ENCODE measurements at regions not wholly inside any gene's neighbourhood (a gene's known extent, or its start where the extent isn't known, plus 50 kb on each side); places are given as distances from the start of the nearest gene placed in this dataset.
"Not testable (repeated sequence)": the region's sequence is repeated elsewhere in the genome, so short reads cannot be mapped to it uniquely, and the experiment has no call there.

DNA sequence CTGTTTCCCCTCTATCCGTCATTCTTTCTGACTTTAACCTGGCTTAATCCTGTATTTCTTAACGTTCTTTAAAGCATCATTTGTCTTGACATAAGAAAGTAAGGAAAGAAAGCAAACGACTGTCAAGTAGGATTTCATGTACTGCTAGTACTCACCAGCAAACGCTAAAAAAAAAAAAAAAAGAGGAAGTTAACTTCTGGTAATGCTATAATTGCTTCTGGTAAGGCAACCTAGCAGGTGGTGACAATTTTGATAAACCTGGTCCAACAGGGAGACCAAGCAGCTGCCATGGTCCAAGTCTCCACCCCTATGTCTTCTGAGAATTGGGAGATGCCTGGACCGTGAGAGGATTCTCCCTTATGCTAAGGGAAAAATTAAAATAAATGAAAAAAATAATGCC lies 306.6 kb downstream of the DAD1 start:
- intact Hi-C loops (cut with DNase I): no loop called here
- WGBS, 2 donors: 31% methylated on average over 5 of the region's 5 CpGs

DNA sequence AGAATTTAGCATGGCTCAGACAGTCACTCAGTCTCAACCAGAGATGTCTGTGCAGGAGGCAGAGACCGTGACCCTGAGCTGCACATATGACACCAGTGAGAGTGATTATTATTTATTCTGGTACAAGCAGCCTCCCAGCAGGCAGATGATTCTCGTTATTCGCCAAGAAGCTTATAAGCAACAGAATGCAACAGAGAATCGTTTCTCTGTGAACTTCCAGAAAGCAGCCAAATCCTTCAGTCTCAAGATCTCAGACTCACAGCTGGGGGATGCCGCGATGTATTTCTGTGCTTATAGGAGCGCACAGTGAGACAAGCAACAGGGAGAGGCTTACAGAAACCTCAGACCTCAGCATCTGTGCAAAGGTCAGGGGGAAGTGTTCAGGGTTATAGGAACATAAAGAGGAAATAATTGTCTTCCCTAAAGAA lies 307.6 kb downstream of the DAD1 start:
- WGBS, 2 donors: 44 to 49% methylated on average over 7 of the region's 7 CpGs
- H3K27ac ChIP-seq (ENCODE audit: low read depth in 1 of 2, low read length in 2 of 2); H3K27me3 ChIP-seq (ENCODE audit: control insufficient read depth in 1 of 2, insufficient read depth in 2 of 2, low read length in 1 of 2); ATAC-seq (ENCODE audit: low FRiP score); DNase-seq; H3K9me3 ChIP-seq (ENCODE audit: control insufficient read depth, low read length); H3K4me3 ChIP-seq (ENCODE audit: low read length in 2 of 2); H3K4me1 ChIP-seq (ENCODE audit: control insufficient read depth in 1 of 2, insufficient read depth in 2 of 2, low read length in 2 of 2); intact Hi-C loops (cut with DNase I); H3K36me3 ChIP-seq (ENCODE audit: control insufficient read depth in 1 of 2, insufficient read depth in 2 of 2, low read length in 1 of 2): not testable (repeated sequence)

More for the DNA sequence above, 306.6 kb downstream of the DAD1 start:
- no peak overlapping the region for H3K4me3 ChIP-seq (ENCODE audit: low read length in 2 of 2)
- no peaks in the 10 kb centered on the region for H3K9me3 ChIP-seq (ENCODE audit: control insufficient read depth, low read length)
- no peak overlapping the region for H3K27ac ChIP-seq (ENCODE audit: low read depth in 1 of 2, low read length in 2 of 2)
- H3K36me3 ChIP-seq (ENCODE audit: control insufficient read depth in 1 of 2, insufficient read depth in 2 of 2, low read length in 1 of 2): no peaks in the 10 kb centered on the region
- ATAC-seq (ENCODE audit: low FRiP score): no peak
- no peaks in the 10 kb centered on the region for H3K27me3 ChIP-seq (ENCODE audit: control insufficient read depth in 1 of 2, insufficient read depth in 2 of 2, low read length in 1 of 2)
- H3K4me1 ChIP-seq (ENCODE audit: control insufficient read depth in 1 of 2, insufficient read depth in 2 of 2, low read length in 2 of 2): no peaks in the 10 kb centered on the region
- DNase-seq: no peak

GRCh38 chr14:22280497-22281316 lies 308.3 kb downstream of the DAD1 start:
- WGBS, 2 donors: 69 to 79% methylated on average over 5 of the region's 5 CpGs
- Histone ChIP-seq H3K27me3 (ENCODE audit: control insufficient read depth in 1 of 2, insufficient read depth in 2 of 2, low read length in 1 of 2) (no peaks in the 10 kb centered on the region), H3K4me3 (ENCODE audit: low read length in 2 of 2) (no peak overlapping the region), H3K9me3 (ENCODE audit: control insufficient read depth, low read length) (no peaks in the 10 kb centered on the region), H3K27ac (ENCODE audit: low read depth in 1 of 2, low read length in 2 of 2) (no peak overlapping the region), H3K36me3 (ENCODE audit: control insufficient read depth in 1 of 2, insufficient read depth in 2 of 2, low read length in 1 of 2) (no peaks in the 10 kb centered on the region), H3K4me1 (ENCODE audit: control insufficient read depth in 1 of 2, insufficient read depth in 2 of 2, low read length in 2 of 2) (no peaks in the 10 kb centered on the region)
- DNase-seq (no peak), ATAC-seq (ENCODE audit: low FRiP score) (no peak)
- intact Hi-C loops (cut with DNase I): no loop called here

GRCh38 chr14:22276913-22277816 lies 311.9 kb downstream of the DAD1 start:
- Histone ChIP-seq H3K9me3 (ENCODE audit: control insufficient read depth, low read length) (no peaks in the 10 kb centered on the region), H3K4me3 (ENCODE audit: low read length in 2 of 2) (no peak overlapping the region), H3K27ac (ENCODE audit: low read depth in 1 of 2, low read length in 2 of 2) (no peak overlapping the region), H3K27me3 (ENCODE audit: control insufficient read depth in 1 of 2, insufficient read depth in 2 of 2, low read length in 1 of 2) (no peaks in the 10 kb centered on the region), H3K4me1 (ENCODE audit: control insufficient read depth in 1 of 2, insufficient read depth in 2 of 2, low read length in 2 of 2) (no peaks in the 10 kb centered on the region), H3K36me3 (ENCODE audit: control insufficient read depth in 1 of 2, insufficient read depth in 2 of 2, low read length in 1 of 2) (no peaks in the 10 kb centered on the region)
- ATAC-seq (ENCODE audit: low FRiP score): no peak
- no peak for DNase-seq
- intact Hi-C loops (cut with DNase I): no loop called here
- 24 to 27% methylated on average over 4 of the region's 4 CpGs for WGBS, 2 donors

DNA sequence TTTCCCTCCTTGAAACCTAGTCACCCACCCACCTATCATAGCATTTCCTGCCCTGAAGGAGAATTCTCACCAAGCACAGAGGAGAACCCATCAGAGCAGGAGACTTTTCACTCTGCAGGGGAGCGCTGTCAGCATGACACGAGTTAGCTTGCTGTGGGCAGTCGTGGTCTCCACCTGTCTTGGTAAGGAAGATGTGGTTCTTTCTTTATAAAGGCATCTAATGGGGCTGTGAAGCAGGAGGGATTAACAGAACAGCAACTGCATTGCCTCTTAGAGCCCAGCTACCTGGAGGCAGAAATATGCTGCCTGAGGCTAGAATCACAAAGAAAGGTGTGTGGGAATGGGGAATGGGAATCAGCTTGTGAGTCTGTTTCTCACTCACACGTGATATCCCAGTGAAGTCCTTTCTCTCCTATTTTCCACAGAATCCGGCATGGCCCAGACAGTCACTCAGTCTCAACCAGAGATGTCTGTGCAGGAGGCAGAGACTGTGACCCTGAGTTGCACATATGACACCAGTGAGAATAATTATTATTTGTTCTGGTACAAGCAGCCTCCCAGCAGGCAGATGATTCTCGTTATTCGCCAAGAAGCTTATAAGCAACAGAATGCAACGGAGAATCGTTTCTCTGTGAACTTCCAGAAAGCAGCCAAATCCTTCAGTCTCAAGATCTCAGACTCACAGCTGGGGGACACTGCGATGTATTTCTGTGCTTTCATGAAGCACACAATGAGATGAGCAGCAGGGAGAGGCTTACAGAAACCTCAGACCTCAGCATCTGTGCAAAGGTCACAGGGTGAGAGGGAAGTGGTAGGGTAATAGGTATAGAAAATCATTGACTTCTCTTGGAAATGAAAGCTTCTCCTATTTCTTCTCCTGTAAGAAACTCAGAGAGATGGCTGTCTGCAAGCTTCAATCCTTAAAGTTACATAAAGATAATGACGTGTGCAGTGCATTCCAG lies 316.9 kb downstream of the DAD1 start:
- no peak for ATAC-seq (ENCODE audit: low FRiP score)
- 67 to 72% methylated on average over 11 of the region's 11 CpGs for WGBS, 2 donors
- no peaks in the 10 kb centered on the region for H3K9me3 ChIP-seq (ENCODE audit: control insufficient read depth, low read length)
- no peaks in the 10 kb centered on the region for H3K27me3 ChIP-seq (ENCODE audit: control insufficient read depth in 1 of 2, insufficient read depth in 2 of 2, low read length in 1 of 2)
- no peaks in the 10 kb centered on the region for H3K4me1 ChIP-seq (ENCODE audit: control insufficient read depth in 1 of 2, insufficient read depth in 2 of 2, low read length in 2 of 2)
- H3K4me3 ChIP-seq (ENCODE audit: low read length in 2 of 2): no peak overlapping the region
- intact Hi-C loops (cut with DNase I): no loop called here
- H3K36me3 ChIP-seq (ENCODE audit: control insufficient read depth in 1 of 2, insufficient read depth in 2 of 2, low read length in 1 of 2): no peaks in the 10 kb centered on the region
- H3K27ac ChIP-seq (ENCODE audit: low read depth in 1 of 2, low read length in 2 of 2): no peak overlapping the region
- DNase-seq: no peak

GRCh38 chr14:22268875-22269274 lies 320.1 kb downstream of the DAD1 start:
- Histone ChIP-seq H3K4me3 (ENCODE audit: low read length in 2 of 2) (no peak overlapping the region), H3K4me1 (ENCODE audit: control insufficient read depth in 1 of 2, insufficient read depth in 2 of 2, low read length in 2 of 2) (peaks cover 3 to 4% of the 10 kb centered on the region in 2 donors), H3K27me3 (ENCODE audit: control insufficient read depth in 1 of 2, insufficient read depth in 2 of 2, low read length in 1 of 2) (no peaks in the 10 kb centered on the region), H3K27ac (ENCODE audit: low read depth in 1 of 2, low read length in 2 of 2) (no peak overlapping the region), H3K36me3 (ENCODE audit: control insufficient read depth in 1 of 2, insufficient read depth in 2 of 2, low read length in 1 of 2) (no peaks in the 10 kb centered on the region), H3K9me3 (ENCODE audit: control insufficient read depth, low read length) (no peaks in the 10 kb centered on the region)
- ATAC-seq (ENCODE audit: low FRiP score) (no peak), DNase-seq (no peak)
- 49 to 78% methylated on average over 2 of the region's 2 CpGs for WGBS, 2 donors
- intact Hi-C loops (cut with DNase I): no loop called here

DNA sequence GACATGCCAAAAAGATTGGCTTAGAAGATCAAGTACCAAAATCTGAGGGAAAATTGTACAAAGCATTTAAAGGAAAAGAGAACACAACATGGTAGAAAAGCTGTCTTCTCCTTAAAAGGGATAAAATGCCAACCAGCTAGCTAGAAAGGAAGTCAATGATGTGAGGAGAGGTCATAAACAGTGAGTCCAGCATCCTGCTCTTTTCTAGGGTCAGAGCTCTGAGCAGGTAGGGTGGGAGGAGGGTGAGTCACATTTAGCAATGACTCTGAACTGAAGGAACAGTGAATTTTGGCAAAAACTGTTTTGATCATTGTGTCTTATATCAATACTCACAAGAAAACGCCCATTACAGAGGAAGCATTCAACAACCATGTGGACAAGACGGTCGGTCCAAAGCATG lies 322.3 kb downstream of the DAD1 start:
- H3K4me1 ChIP-seq (ENCODE audit: control insufficient read depth in 1 of 2, insufficient read depth in 2 of 2, low read length in 2 of 2): peaks cover 3 to 4% of the 10 kb centered on the region in 2 donors
- ATAC-seq (ENCODE audit: low FRiP score) (no peak), DNase-seq (no peak)
- no peaks in the 10 kb centered on the region for H3K9me3 ChIP-seq (ENCODE audit: control insufficient read depth, low read length)
- no peaks in the 10 kb centered on the region for H3K27me3 ChIP-seq (ENCODE audit: control insufficient read depth in 1 of 2, insufficient read depth in 2 of 2, low read length in 1 of 2)
- 80 to 93% methylated on average over 3 of the region's 3 CpGs for WGBS, 2 donors
- no peak overlapping the region for H3K4me3 ChIP-seq (ENCODE audit: low read length in 2 of 2)
- peak overlapping the region in 1 of 2 donors; percentile 68 for H3K27ac ChIP-seq (ENCODE audit: low read depth in 1 of 2, low read length in 2 of 2)
- H3K36me3 ChIP-seq (ENCODE audit: control insufficient read depth in 1 of 2, insufficient read depth in 2 of 2, low read length in 1 of 2): no peaks in the 10 kb centered on the region
- intact Hi-C loops (cut with DNase I): no loop called here

- peak overlapping the region; percentile 10 to 68 for H3K27ac ChIP-seq (ENCODE audit: low read depth in 1 of 2, low read length in 2 of 2)
- H3K36me3 ChIP-seq (ENCODE audit: control insufficient read depth in 1 of 2, insufficient read depth in 2 of 2, low read length in 1 of 2): no peaks in the 10 kb centered on the region
- no peaks in the 10 kb centered on the region for H3K9me3 ChIP-seq (ENCODE audit: control insufficient read depth, low read length)
- ATAC-seq (ENCODE audit: low FRiP score) (no peak), DNase-seq (no peak)
- peaks cover 3 to 4% of the 10 kb centered on the region in 2 donors for H3K4me1 ChIP-seq (ENCODE audit: control insufficient read depth in 1 of 2, insufficient read depth in 2 of 2, low read length in 2 of 2)
- H3K27me3 ChIP-seq (ENCODE audit: control insufficient read depth in 1 of 2, insufficient read depth in 2 of 2, low read length in 1 of 2): no peaks in the 10 kb centered on the region
- H3K4me3 ChIP-seq (ENCODE audit: low read length in 2 of 2): no peak overlapping the region
- WGBS, 2 donors: 60 to 68% methylated on average over 2 of the region's 2 CpGs
- intact Hi-C loops (cut with DNase I): no loop called here
Observed at GRCh38 chr14:22266142-22266442, 322.9 kb downstream of the DAD1 start.

Data from aorta (tissue), 5 donors.